RKO (cell line): ENCODE measurements at regions not wholly inside any gene's neighbourhood (a gene's known extent, or its start where the extent isn't known, plus 50 kb on each side); places are given as distances from the start of the nearest gene placed in this dataset.
"Not testable (repeated sequence)": the region's sequence is repeated elsewhere in the genome, so short reads cannot be mapped to it uniquely, and the experiment has no call there.

Experiments
- DNase-seq: peaks from one replicate; pipeline ENCODE4 v3.0.0-alpha.2; 2016; ENCODE audit warnings: low spot score

DNA sequence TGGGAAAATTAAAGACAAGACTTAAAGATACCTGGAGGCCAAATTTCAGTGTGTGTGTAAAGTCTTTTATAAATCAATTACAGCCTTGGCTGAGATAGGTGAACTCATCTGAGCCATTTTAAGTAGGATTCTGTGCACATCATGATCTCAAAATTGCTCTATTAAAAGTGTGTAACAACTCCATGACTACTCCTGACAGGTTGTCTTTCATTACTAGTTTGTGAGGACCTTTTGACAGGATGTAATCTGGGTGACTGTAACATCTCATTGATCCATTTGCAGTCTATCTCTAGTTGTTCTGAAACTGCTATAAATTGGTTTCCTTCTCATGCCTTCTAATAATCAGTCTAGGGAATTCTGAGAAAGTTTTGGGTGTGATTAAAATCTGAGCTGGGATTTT is 753.3 kb downstream of the SLITRK5 start:
- no peak for DNase-seq

DNA sequence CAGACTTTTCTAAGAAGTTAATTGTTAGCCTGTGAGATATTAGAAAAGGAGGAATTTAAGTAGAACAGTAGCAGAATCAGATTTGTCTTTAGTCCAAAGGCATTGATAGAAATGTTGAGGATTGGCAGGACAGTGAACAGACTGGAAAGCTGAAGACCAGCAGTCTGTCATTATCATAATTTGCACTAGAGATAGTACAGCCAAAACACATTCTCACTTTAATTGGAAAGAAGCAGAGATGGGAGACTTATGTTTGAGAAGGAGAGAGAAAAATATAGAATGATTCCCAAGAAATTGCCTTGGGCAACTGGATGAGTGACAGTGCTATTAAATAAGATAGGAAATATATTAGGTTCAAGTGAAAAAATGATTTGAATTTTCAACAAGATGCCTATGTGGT is 755.5 kb downstream of the SLITRK5 start:
- DNase-seq = no peak

DNA sequence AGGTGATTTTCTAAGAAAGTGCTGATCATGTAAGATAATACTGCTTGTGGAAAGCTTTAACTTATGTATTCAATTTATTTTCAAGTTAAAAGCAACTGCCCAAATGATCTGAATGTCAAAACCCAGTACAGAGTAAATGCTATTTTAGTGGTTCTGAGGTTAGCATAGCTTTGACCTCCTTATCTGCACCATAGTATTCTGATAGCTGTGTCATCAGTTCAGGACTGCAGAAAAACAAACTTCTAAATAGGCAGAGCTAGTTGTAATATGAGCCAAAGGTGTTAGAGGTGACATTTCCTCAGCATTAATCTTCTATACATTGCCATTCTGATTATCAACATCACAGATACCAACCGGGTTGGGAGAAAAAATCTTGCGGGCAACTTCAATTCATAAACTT is 758.7 kb downstream of the SLITRK5 start:
- no peak for DNase-seq

GRCh38 chr13:88434953-88435352 is 763.8 kb downstream of the SLITRK5 start:
- DNase-seq = no peak

GRCh38 chr13:88436974-88437373 is 765.8 kb downstream of the SLITRK5 start:
- no peak for DNase-seq

GRCh38 chr13:88450515-88450914 is 779.3 kb downstream of the SLITRK5 start:
- no peak for DNase-seq

DNA sequence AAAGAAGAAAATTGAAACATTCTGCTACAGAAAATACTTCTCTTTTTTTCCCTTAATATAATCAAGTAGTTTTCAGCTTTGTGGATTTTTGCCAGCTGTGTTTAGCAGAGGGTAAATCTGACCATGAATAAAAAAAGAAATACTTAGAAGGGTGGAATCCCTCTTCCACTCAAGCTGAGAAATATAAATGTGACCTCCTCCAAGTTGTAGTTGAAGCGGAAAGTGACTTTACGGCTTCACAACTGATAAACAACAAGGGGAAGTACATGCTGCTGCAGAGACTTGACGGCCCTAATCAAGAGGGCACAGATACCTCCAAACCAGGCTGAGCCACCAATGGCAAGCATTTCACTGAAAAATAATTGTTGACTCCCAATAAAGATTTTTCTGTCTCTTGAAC is 785.0 kb downstream of the SLITRK5 start:
- DNase-seq = no peak

DNA sequence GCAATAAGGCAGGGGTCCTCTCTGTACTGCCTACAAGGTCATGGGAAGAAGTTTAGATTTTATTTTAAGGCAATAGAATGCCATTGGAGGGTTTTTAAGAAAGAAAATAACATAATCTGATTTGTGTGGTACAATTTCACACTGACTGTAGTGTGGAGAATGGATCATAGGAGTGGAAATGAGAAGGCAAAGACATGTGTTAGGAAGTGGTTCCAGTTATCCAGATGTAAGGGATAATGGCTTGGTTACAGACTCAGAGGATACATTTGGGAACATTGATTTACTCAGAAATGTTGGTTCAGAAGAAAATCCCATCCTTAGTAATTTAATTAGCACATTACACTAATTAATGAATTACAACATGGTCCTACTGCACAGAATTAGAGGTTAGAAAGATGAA is 788.2 kb downstream of the SLITRK5 start:
- no peak for DNase-seq

DNA sequence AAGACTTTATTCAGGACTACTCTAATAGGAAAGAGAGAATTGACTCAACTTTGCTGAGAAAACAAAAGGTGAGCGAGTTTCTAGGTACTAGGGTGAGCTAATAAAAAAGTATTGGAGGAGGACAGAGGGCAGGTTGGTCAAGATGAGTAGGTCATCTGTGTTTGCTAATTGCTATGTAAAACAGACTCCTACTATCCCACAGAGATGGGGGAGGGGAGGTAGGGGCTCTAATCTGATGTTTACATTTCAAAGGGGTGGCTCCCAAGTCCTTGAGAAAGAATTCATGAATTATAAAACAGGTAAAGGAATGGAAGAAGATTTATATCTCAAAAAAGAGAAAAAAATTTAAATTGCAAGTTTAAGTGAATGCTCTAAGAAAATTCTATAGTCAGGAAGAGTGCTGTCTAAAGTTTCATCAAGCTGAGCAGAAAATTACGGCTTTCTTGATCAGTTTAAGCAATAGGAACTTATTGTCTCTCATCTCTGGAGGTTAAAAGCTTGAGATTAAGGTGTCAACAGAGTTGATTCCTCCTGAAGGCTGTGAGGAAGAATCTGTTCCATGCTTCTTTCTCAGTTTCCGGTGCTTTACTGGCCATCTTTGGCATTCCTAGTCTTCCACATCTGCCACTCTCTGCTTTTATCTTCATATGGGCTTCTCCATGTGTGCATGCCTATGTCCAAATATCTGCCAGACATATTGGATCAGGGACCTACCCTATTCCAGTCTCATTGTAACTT is 790.3 kb downstream of the SLITRK5 start:
- no peak for DNase-seq

DNA sequence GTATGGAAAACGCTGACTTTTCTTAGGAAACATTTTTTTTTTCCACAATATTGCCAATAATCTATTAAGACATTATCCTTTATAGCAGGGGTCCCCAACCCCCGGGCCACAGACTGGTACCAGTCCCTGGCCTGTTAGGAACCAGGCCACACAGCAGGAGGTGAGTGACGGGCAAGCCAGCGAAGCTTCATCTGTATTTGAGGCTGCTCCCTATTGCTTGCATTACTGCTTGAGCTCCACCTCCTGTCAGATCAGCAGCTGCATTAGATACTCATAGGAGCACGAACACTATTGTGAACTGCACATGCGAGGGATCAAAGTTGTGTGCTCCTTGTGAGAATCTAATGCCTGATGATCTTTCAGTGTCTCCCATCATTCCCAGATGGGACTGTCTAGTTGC is 793.7 kb downstream of the SLITRK5 start:
- DNase-seq = no peak

- no peak for DNase-seq
Measured at GRCh38 chr13:88472316-88472715, 801.1 kb downstream of the SLITRK5 start.

- DNase-seq = no peak
Measured at GRCh38 chr13:88483202-88483601, 812.0 kb downstream of the SLITRK5 start.

- DNase-seq = no peak
Measured at GRCh38 chr13:88507909-88508308, 836.7 kb downstream of the SLITRK5 start.

GRCh38 chr13:88512993-88513392 is 841.8 kb downstream of the SLITRK5 start:
- not testable (repeated sequence) for DNase-seq

DNA sequence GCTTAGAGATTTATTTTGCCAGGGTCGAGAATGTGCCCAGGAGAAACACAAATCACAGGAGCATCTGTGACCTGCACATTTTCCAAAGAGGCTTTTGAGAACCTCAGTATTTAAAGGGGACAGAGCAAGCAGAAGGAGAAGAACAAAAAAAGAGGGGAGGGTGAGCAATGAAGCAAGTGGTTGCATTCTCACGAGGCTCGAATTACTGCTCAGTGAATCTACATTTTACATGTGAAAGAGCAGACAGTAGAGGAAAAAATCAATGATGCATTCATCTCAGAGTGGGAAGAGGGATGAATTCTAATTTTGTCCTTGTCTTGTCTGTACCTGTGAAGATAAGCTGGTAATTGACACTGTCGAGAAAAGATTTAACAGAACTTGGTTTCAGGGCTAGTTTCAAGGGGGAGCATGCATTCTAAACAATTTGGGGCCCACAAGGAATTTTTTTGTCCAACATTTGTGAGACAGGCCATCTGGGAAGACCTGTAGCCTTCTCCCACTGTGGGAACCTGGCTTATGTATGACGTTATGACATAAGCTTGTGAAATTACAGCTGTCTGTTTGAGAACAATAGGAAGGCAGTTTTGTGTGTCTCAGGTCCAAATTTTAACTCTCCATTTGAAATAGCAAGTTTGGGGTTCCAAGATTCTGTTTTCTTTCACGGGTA is 855.1 kb downstream of the SLITRK5 start:
- no peak for DNase-seq

DNA sequence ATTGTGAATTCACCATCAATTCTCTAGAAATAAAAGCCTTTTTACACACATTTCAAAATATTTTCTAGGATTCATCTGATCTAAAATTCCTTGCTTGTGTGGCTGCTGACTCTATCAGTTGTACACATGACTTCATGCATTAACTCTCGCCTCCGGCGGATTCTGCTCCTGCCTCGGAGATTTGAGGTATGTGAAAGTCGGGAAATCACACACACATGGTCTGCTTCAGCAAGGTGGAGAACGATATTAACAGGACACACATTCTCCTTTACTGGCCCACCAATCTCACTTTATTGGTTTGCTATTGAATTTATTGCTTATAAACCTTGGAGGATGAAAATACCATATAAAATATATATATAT is 855.7 kb downstream of the SLITRK5 start:
- no peak for DNase-seq

- no peak for DNase-seq
Measured at GRCh38 chr13:88541994-88542393, 870.8 kb downstream of the SLITRK5 start.

- DNase-seq = peak; percentile 79
Measured at GRCh38 chr13:88544836-88545235, 873.7 kb downstream of the SLITRK5 start.

DNA sequence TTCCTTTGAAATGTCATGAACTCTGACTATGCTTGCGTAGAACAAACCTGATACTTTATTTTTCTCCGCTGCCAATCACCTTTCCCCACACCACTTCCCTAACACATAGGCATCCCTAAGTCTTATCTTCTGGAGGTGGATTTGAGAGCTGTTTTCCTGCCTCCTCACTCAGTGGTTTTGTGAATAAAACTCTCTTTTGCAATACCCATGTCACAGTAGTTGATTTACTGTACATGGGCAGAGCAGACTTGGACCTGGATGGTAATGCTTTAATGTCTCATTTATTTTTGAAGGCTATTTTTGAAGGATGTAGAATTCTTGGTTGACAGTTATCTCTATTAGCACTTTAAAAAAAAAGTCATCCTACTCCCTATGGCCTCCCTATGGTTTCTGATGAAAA is 881.8 kb downstream of the SLITRK5 start:
- no peak for DNase-seq

DNA sequence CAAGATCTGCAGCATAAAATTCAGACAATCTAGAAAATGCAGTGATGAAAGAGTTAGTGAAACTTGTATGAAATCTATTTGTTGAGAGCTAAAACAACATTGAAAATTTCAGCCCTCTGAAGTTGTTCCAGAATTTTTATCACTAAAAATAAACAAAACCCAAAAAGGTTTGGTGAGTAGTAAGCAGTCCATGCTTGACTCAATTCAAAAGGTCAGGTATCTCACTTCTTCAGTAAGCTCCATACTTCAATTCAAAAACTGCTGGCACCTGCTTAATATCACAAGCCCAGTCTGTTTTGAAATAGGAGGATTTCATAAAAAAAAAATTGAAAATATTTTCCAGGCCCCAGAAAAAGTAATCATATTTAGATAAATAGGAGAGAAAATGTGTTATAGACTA is 894.4 kb downstream of the SLITRK5 start:
- no peak for DNase-seq

DNA sequence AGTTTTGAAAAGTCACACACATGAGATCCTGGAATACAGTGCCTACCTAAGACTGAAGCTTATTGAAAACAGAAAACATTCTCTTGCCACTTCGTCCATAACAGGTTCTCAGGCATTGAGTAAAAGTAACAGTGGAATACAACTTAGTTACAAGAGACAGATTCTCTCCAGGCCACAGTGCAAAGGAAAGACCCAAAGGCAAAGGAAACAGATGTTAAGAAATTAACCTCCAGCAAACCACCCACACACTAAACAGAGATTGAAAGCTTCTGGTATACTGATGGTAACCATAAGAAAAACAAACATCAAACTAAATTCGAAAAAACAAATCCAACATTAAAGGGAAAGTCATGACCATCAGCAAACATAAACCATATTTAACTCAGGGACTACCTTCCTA is 914.7 kb downstream of the SLITRK5 start:
- DNase-seq = no peak

- DNase-seq = no peak
Measured at GRCh38 chr13:88586263-88586662, 915.1 kb downstream of the SLITRK5 start.

DNA sequence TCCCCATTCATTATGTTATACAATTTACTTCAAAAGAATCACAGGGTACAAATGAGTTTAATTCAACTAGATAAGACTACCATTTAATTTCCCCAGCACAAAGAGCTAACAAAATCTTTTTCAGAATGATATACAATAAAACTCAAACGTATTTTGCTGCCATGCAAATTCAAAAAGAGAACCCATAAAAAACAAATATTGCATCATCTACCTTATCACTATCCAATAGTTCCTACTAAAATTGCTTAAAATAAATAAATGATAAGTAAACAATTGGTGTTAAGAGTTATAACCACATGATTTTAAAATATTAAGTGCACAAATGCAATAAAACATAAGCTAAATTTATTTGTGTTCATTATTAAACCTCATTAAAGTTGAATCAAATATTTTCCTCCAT is 919.4 kb downstream of the SLITRK5 start:
- no peak for DNase-seq

DNA sequence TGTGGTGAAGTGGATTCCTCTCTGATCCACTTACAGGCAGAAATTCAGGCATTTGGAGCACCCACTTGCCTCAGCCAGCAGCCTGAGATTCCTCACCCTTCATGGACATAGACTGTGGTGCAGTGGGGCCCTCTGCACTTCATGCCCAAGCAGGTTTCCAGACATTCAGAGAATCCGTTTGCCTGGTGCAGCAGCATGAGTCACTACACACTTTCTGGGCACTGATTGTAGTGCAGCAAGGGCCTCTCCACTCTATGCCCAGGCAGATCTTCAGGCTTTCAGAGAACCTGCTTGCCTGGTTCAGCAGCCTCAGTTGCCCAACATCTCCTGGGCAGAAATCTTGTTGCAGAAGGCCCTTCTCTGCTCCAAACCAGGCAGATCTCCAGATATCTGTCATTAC is 920.9 kb downstream of the SLITRK5 start:
- DNase-seq = no peak
